HEK293T (cell line): ENCODE measurements at regions not wholly inside any gene's neighbourhood (a gene's known extent, or its start where the extent isn't known, plus 50 kb on each side); places are given as distances from the start of the nearest gene placed in this dataset.

Source experiments
- ARNT ChIP-seq: fragments of 450-650 bp; IDR thresholded peaks from 2 replicates; pipeline ENCODE4 v1.6.1; 2017; ENCODE audit warnings: mild to moderate bottlenecking
- BHLHE40 ChIP-seq: fragments of 450-650 bp; IDR thresholded peaks from 2 replicates; pipeline ENCODE4 v1.6.1; 2016; ENCODE audit warnings: mild to moderate bottlenecking, moderate library complexity, borderline replicate concordance
- ELF4 ChIP-seq: fragments of 450-650 bp; IDR thresholded peaks from 2 replicates; pipeline ENCODE4 v1.6.1; 2017; ENCODE audit warnings: antibody characterized with exemption
- FOXA1 ChIP-seq: fragments of 450-650 bp; IDR thresholded peaks from 2 replicates; pipeline ENCODE4 v1.6.1; 2016; ENCODE audit warnings: mild to moderate bottlenecking
- FOXK2 ChIP-seq: fragments of 450-650 bp; IDR thresholded peaks from 2 replicates; pipeline ENCODE4 v1.6.1; 2016; ENCODE audit warnings: mild to moderate bottlenecking
- FOXM1 ChIP-seq: fragments of 450-650 bp; IDR thresholded peaks from 2 replicates; pipeline ENCODE4 v1.6.1; 2017; ENCODE audit warnings: mild to moderate bottlenecking, borderline replicate concordance
- HDGF ChIP-seq: fragments of 450-650 bp; IDR thresholded peaks from 2 replicates; pipeline ENCODE4 v1.6.1; 2017; ENCODE audit warnings: antibody characterized with exemption, borderline replicate concordance
- L3MBTL2 ChIP-seq: fragments of 450-650 bp; conservative IDR thresholded peaks from 2 replicates; pipeline ENCODE4 v1.6.1; 2016; ENCODE audit warnings: mild to moderate bottlenecking
- LEF1 ChIP-seq: fragments of 450-650 bp; IDR thresholded peaks from 2 replicates; pipeline ENCODE4 v1.6.1; 2017; ENCODE audit warnings: mild to moderate bottlenecking, borderline replicate concordance
- SP1 ChIP-seq: fragments of 450-650 bp; IDR thresholded peaks from 2 replicates; pipeline ENCODE4 v1.6.1; 2017
- SUZ12 ChIP-seq: fragments of 450-650 bp; IDR thresholded peaks from 2 replicates; pipeline ENCODE4 v1.6.1; 2016; ENCODE audit warnings: mild to moderate bottlenecking
- TARDBP ChIP-seq: fragments of 450-650 bp; IDR thresholded peaks from 2 replicates; pipeline ENCODE4 v1.6.1; 2016
- ZNF384 ChIP-seq: fragments of 450-650 bp; IDR thresholded peaks from 2 replicates; pipeline ENCODE4 v1.6.1; 2016
- TF ChIP-seq, protein P1 (sequence below): fragments of 450-650 bp; IDR thresholded peaks from 2 replicates; pipeline ENCODE4 v1.6.1; 2016

DNA sequence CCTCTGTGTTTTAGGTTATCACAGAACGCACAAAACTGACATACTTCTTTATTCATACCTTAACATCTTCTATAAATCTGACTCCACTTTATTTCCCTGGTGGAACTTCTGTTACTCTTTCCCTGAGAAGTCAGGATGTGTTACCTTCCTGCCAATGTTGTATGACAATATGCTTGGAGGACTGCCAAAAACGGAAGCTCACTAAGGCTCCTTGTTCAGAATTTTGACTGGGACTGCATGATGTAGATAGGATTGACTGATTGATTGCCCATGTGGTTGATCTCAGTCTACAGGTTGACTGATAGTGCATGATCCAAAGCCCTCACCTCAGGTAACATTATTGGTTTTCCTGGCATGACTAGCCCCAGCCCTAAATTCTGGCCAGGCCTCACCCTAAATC, 319.4 kb downstream of the TLR4 start:
- no peak for TF ChIP-seq ELF4
- no peak for TF ChIP-seq TARDBP
- TF ChIP-seq LEF1, result no peak
- no peak for TF ChIP-seq SP1
- TF ChIP-seq SUZ12, result no peak
- no peak for TF ChIP-seq FOXA1
- TF ChIP-seq BHLHE40, result no peak
- no peak for TF ChIP-seq HDGF
- TF ChIP-seq, protein P1, sequence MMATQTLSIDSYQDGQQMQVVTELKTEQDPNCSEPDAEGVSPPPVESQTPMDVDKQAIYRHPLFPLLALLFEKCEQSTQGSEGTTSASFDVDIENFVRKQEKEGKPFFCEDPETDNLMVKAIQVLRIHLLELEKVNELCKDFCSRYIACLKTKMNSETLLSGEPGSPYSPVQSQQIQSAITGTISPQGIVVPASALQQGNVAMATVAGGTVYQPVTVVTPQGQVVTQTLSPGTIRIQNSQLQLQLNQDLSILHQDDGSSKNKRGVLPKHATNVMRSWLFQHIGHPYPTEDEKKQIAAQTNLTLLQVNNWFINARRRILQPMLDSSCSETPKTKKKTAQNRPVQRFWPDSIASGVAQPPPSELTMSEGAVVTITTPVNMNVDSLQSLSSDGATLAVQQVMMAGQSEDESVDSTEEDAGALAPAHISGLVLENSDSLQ, result no peak
- no peak for TF ChIP-seq FOXK2
- TF ChIP-seq ZNF384, result no peak
- TF ChIP-seq L3MBTL2, result no peak
- TF ChIP-seq FOXM1, result no peak
- TF ChIP-seq ARNT, result no peak
